ENCODE measurements at regions not wholly inside any gene's neighbourhood (a gene's known extent, or its start where the extent isn't known, plus 50 kb on each side); places are given as distances from the start of the nearest gene placed in this dataset.

GRCh38 chr10:9060314-9060713 is 1005.8 kb downstream of the GATA3 start:
- TF ChIP-seq POLR2AphosphoS5 (IDR thresholded peaks at IDR 0.05; ENCODE audit: low read depth, low read length) (no peak), TAF1 (IDR thresholded peaks at IDR 0.05; ENCODE audit: borderline replicate concordance, low read depth, low read length) (no peak)
